Heart left ventricle (tissue), 13 donors: ENCODE measurements at regions not wholly inside any gene's neighbourhood (a gene's known extent, or its start where the extent isn't known, plus 50 kb on each side); places are given as distances from the start of the nearest gene placed in this dataset.

Experiments used
- CTCF ChIP-seq, 12 donors: fragments of 200-600 bp; sonication (generic) in 4 of 12; IDR thresholded peaks; one replicate each; pipeline versions ENCODE4 v1.5.0 to v1.8.0; 2018 to 2022; ENCODE audit warnings: antibody characterized with exemption in 12 of 12, mild to moderate bottlenecking in 5 of 12
- POLR2A ChIP-seq, 2 donors: fragments of 450-650 bp; IDR thresholded peaks; one replicate each; pipeline ENCODE4 v1.6.1; 2017; ENCODE audit warnings: antibody characterized with exemption in 2 of 2, mild to moderate bottlenecking in 2 of 2, moderate library complexity in 2 of 2
- donor health status: ischemic (EF 13 %, LVEDD 7.1; RV severe dilation, severe dysfunction).
- donor health status: DM: no; HTN: yes; CAD: no.
- donor health status: DM: no; HTN: no; CAD: no.
- donor health status: ischemic (EF 25% LVEDD 6.9; RV normal size, moderate dysfunction).
- donor health status: ischemic (EF 25% LVEDD 5.7; RV mildly dilated, moderate dysfunction).
- donor health status: ischemic (EF 35%, LVEDD 5.7; RV mildly dilated, moderate dysfunction).
- donor health status: nonischemic (EF 11% LVEDD 7.7; RV severe dilation, severe dysfunction).
- donor health status: DM: yes; HTN: yes; CAD: no.
- donor health status: PGD.
- donor health status: ischemic (EF 29% LVEDD 5.4; RV normal size, mild dysfunction).
- donor health status: nonischemic (EF 23%, LVEDD 6.1; RV moderate dilation, normal function).

- TF ChIP-seq CTCF (IDR thresholded peaks at IDR 0.05) (no peak), POLR2A (IDR thresholded peaks at IDR 0.05) (no peak)
Observed at GRCh38 chr4:22986262-22986661, 293.5 kb downstream of the GBA3 start.
